BLaER1 (cell line): ENCODE measurements at regions not wholly inside any gene's neighbourhood (a gene's known extent, or its start where the extent isn't known, plus 50 kb on each side); places are given as distances from the start of the nearest gene placed in this dataset.

Experiments
- H3K27ac ChIP-seq: shearing (Covaris generic); formaldehyde crosslinking; 2 replicates; pipeline ENCODE4 v1.8.1; 2022
- H3K27me3 ChIP-seq: shearing (Covaris generic); formaldehyde crosslinking; 2 replicates; pipeline ENCODE4 v1.8.1; 2022
- H3K36me3 ChIP-seq: shearing (Covaris generic); formaldehyde crosslinking; 2 replicates; pipeline ENCODE4 v1.8.1; 2022
- H3K4me1 ChIP-seq: shearing (Covaris generic); formaldehyde crosslinking; 2 replicates; pipeline ENCODE4 v1.8.1; 2022
- H3K4me2 ChIP-seq: shearing (Covaris generic); formaldehyde crosslinking; 2 replicates; pipeline ENCODE4 v1.8.1; 2022
- H3K4me3 ChIP-seq: shearing (Covaris generic); formaldehyde crosslinking; 2 replicates; pipeline ENCODE4 v1.8.1; 2022
- H3K9ac ChIP-seq: shearing (Covaris generic); formaldehyde crosslinking; 2 replicates; pipeline ENCODE4 v1.8.1; 2022
- H3K9me3 ChIP-seq: shearing (Covaris generic); formaldehyde crosslinking; 2 replicates; pipeline ENCODE4 v1.8.1; 2022
- H4K20me1 ChIP-seq: shearing (Covaris generic); formaldehyde crosslinking; 2 replicates; pipeline ENCODE4 v1.8.1; 2022
- Cebpa-rat ChIP-seq: shearing (Covaris generic); IDR thresholded peaks from 2 replicates; pipeline ENCODE4 v1.8.1; 2022

DNA sequence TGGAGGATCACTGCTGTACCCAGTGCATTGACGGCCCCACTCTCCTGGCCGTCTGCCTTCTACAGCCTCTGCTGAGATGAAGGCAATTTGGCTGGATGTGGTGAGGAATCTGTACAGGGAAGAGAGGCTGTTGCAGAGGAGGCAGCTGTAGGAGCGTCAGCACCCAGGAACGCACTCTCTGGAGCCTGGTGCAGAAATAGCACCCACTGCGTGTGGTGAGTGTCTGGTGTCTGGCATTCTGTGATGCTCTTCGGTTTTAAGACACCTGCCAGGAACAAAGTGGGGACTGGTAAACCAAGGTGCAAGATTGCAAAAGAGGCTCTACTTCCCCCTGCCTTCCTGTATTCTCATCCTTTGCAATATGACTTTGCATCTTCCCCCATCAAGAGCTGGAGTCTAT, 187.5 kb upstream of the SDK2 start:
- no peak overlapping the region for H3K4me3 ChIP-seq
- no peak overlapping the region for H3K4me2 ChIP-seq
- H3K27me3 ChIP-seq: 0 out of 2 replicates have a peak, but pooled peaks cover 3% of the 10 kb centered on the region
- H4K20me1 ChIP-seq: no peaks in the 10 kb centered on the region
- H3K9me3 ChIP-seq: peaks cover 6% of the 10 kb centered on the region
- no peaks in the 10 kb centered on the region for H3K36me3 ChIP-seq
- H3K9ac ChIP-seq: no peak overlapping the region
- no peak overlapping the region for H3K27ac ChIP-seq
- peaks cover 13% of the 10 kb centered on the region; the same call in 1 of the 2 replicates for H3K4me1 ChIP-seq
- no peak for TF ChIP-seq Cebpa-rat

DNA sequence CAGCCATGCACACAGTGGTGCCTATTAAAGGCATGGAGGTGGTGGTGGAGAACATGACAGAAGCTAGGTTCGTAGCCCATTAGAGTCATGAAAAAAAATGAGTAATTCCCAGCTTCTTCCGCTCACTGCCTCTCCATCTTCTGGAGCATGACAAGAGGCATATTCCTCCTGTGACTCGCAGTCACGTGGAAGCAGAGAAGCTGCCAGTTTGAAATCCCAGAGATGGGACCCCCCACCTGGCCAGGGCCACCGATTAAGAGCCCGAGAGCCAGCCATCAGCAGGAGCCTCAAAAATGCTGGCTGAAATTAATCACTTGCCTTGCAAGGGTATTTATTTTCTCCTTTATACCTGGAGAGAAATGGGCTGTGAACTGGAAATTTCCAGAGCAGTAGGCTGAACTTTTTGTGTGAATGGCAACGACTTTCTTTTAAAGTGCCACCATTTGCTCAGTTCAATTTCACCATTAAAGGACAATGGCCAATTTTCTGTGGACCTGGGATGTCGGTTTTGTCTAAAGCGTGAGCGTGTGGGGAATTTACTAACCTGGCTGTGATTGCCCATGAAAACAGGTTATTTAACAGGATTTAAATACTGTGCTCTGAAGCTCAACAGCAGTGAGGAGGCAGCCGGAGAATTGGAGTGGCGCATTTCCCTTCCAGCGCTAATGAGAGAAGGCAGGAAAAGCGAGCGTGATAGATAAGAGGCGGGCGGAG, 189.7 kb upstream of the SDK2 start:
- no peak overlapping the region for H3K4me2 ChIP-seq
- 0 out of 2 replicates have a peak, but pooled peaks cover 6% of the 10 kb centered on the region for H3K4me1 ChIP-seq
- no peak overlapping the region for H3K4me3 ChIP-seq
- H3K36me3 ChIP-seq: no peaks in the 10 kb centered on the region
- H3K9me3 ChIP-seq: peaks cover 17% of the 10 kb centered on the region
- 0 out of 2 replicates have a peak, but pooled peaks cover 3% of the 10 kb centered on the region for H3K27me3 ChIP-seq
- H3K27ac ChIP-seq: no peak overlapping the region
- no peaks in the 10 kb centered on the region for H4K20me1 ChIP-seq
- no peak for TF ChIP-seq Cebpa-rat
- H3K9ac ChIP-seq: no peak overlapping the region

DNA sequence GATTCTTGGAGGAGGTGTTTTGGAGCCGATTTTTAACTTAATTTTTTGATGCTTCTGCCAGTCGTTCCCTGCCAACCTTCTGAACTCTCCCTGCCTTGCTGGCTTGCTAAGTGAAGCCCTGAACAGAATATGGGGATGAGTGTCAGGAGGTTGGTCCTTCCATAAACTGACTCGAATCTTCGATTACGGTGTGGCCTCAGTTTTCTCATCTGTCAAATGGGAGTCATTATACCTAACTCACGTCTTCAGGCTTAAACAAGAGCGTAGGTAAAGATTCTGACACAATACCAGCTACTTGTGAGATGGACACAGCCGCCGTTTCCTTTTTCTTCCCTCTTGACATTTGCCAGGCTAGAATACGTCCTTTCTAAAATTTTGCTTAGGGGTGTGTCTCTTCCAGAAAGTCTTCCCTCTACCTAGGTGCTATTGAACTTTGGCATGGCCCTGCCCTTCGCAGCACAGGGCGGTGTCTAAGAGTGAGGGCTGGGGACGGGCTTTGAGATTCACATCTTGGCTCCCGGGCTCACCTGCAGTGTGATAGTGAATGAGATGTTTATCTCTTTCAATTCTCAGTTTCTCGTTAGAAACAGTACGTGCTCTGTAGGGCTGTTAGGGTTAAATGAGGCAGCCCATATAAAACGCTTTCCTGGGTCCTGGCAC, 190.6 kb upstream of the SDK2 start:
- 0 out of 2 replicates have a peak, but pooled peaks cover 6% of the 10 kb centered on the region for H3K4me1 ChIP-seq
- no peak overlapping the region for H3K27ac ChIP-seq
- no peaks in the 10 kb centered on the region for H3K36me3 ChIP-seq
- no peaks in the 10 kb centered on the region for H4K20me1 ChIP-seq
- H3K27me3 ChIP-seq: 0 out of 2 replicates have a peak, but pooled peaks cover 3% of the 10 kb centered on the region
- no peak overlapping the region for H3K9ac ChIP-seq
- H3K4me3 ChIP-seq: no peak overlapping the region
- H3K9me3 ChIP-seq: peaks cover 17% of the 10 kb centered on the region
- TF ChIP-seq Cebpa-rat: no peak
- no peak overlapping the region for H3K4me2 ChIP-seq

DNA sequence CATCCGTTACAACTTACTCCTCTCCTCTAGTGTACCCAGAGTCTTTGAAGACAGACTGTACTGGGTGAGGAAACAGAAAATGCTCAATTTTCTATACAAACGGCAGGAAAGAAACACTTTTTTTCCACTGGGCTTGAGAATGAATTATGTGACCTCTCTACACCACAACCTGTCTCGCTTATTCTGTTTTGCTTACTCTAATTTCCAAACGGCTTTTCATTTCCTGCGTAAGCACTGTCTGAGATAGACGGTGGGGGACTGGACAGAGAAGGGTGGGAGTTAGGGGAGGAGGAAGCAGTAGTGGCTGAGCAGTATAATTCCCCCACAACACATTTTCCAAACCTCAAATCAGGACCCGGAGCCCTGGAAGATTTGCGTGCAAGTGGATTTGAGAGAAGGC, 191.4 kb upstream of the SDK2 start:
- no peak for TF ChIP-seq Cebpa-rat
- Histone ChIP-seq H3K36me3 (no peaks in the 10 kb centered on the region), H3K4me2 (no peak overlapping the region), H3K9me3 (peaks cover 17% of the 10 kb centered on the region), H3K4me3 (no peak overlapping the region), H4K20me1 (no peaks in the 10 kb centered on the region), H3K27me3 (0 out of 2 replicates have a peak, but pooled peaks cover 3% of the 10 kb centered on the region), H3K9ac (no peak overlapping the region), H3K4me1 (0 out of 2 replicates have a peak, but pooled peaks cover 6% of the 10 kb centered on the region), H3K27ac (no peak overlapping the region)

DNA sequence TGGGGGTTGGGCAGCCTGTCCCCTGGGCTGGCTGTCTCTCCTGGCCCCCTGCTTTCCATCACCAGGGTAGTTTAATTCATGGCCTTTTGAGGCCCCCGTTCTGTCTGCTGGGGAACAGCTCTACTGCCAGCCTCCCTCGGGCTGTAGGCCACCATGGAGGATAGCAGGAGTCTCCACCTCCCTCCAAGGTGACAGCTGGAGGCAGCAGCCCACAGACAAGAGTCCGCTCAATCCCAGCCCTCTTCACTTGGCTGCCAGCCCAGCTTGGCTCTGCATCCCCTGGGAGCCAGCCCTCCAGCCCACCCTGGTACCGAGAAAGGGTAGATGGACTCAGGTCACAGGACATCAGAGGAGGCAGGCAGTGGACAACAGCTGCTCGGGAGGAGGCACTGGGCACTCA, 194.6 kb upstream of the SDK2 start:
- no peak overlapping the region for H3K4me3 ChIP-seq
- 0 out of 2 replicates have a peak, but pooled peaks cover 3% of the 10 kb centered on the region for H3K27me3 ChIP-seq
- no peak overlapping the region for H3K9ac ChIP-seq
- H3K4me1 ChIP-seq: 0 out of 2 replicates have a peak, but pooled peaks cover 6% of the 10 kb centered on the region
- TF ChIP-seq Cebpa-rat: no peak
- no peak overlapping the region for H3K4me2 ChIP-seq
- H3K36me3 ChIP-seq: no peaks in the 10 kb centered on the region
- no peaks in the 10 kb centered on the region for H4K20me1 ChIP-seq
- H3K27ac ChIP-seq: no peak overlapping the region
- peaks cover 17% of the 10 kb centered on the region for H3K9me3 ChIP-seq

DNA sequence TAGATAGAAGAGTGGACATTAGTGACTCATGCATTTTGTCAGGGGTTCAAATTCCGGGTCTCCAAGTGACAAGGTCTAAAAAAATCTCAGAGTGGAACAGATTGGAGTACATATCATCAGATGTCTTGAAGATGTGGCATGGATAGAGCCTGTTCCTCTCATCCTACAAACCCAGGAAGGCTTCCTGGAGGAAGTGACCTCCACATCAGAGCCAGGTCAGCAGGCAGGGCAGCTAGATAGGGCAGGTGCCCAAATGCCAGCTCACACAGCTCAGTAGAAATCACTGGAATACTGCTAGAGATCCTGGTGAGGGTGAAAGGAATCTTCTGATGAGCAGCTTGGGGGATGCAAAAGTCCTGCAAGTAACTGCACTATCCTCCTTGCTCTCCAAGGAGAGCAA, 196.6 kb upstream of the SDK2 start:
- H3K4me1 ChIP-seq: 0 out of 2 replicates have a peak, but pooled peaks cover 6% of the 10 kb centered on the region
- no peak overlapping the region for H3K4me2 ChIP-seq
- no peak for TF ChIP-seq Cebpa-rat
- no peaks in the 10 kb centered on the region for H3K36me3 ChIP-seq
- no peak overlapping the region for H3K9ac ChIP-seq
- no peak overlapping the region for H3K4me3 ChIP-seq
- H3K27me3 ChIP-seq: 0 out of 2 replicates have a peak, but pooled peaks cover 2% of the 10 kb centered on the region
- no peak overlapping the region for H3K27ac ChIP-seq
- H3K9me3 ChIP-seq: peaks cover 17% of the 10 kb centered on the region
- no peaks in the 10 kb centered on the region for H4K20me1 ChIP-seq

DNA sequence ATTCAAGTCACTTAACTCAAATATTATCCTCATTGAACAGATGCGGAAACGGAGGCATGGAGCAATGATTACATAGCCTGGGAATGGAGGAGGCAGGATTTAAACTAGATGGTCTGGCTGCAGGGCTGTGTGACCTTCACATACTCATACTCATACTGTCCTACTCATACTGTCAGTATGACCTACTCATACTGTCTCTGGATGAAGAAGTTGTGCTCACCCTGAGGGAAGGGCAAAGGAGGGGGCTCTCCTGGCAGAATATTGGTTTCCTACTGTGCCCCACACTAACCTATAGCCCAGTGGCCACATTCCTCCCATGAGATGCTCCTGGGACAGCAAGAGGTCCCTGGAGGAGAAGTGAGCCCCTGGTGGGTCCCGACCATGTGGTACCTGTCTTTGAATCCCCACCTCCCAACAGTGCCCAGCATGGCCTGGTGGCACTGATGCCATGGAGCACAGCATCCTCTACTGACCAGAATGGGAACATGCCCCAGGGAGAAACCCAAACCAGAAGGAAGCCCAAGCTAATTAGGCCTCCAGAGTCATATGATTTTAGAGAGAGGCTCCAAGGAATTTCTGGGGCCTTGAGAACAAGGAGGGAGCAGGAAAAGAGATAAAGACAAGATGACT, 197.3 kb upstream of the SDK2 start:
- H3K4me2 ChIP-seq: no peak overlapping the region
- H4K20me1 ChIP-seq: no peaks in the 10 kb centered on the region
- H3K4me1 ChIP-seq: 0 out of 2 replicates have a peak, but pooled peaks cover 6% of the 10 kb centered on the region
- H3K9ac ChIP-seq: no peak overlapping the region
- H3K27ac ChIP-seq: no peak overlapping the region
- no peak for TF ChIP-seq Cebpa-rat
- peaks cover 12% of the 10 kb centered on the region for H3K9me3 ChIP-seq
- H3K36me3 ChIP-seq: no peaks in the 10 kb centered on the region
- H3K4me3 ChIP-seq: no peak overlapping the region
- no peaks in the 10 kb centered on the region for H3K27me3 ChIP-seq

DNA sequence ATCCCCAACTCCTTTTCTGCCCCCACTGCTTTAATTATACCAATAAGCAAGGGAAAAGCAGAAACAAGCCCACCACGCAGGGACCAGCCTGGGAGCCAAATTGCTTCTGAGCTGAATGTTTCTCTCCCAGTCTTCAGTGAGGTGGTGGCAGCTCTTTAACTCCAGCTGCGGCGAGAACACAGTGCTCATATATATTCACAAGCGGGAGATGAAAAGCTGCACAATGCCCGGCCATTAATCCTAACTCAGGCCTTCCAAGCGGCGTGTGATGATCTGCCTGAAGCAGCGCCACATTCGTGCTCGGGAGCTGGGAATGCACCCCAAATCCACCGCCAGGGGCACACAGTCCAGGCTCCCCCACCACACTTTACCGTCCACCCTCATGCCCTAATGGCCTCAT, 203.7 kb upstream of the SDK2 start:
- 0 out of 2 replicates have a peak, but pooled peaks cover under 1% of the 10 kb centered on the region for H3K9me3 ChIP-seq
- no peak overlapping the region for H3K27ac ChIP-seq
- H3K4me2 ChIP-seq: no peak overlapping the region
- H3K27me3 ChIP-seq: no peaks in the 10 kb centered on the region
- H4K20me1 ChIP-seq: no peaks in the 10 kb centered on the region
- no peaks in the 10 kb centered on the region for H3K36me3 ChIP-seq
- 0 out of 2 replicates have a peak, but pooled peaks cover 6% of the 10 kb centered on the region for H3K4me1 ChIP-seq
- H3K9ac ChIP-seq: no peak overlapping the region
- no peak overlapping the region for H3K4me3 ChIP-seq
- no peak for TF ChIP-seq Cebpa-rat

DNA sequence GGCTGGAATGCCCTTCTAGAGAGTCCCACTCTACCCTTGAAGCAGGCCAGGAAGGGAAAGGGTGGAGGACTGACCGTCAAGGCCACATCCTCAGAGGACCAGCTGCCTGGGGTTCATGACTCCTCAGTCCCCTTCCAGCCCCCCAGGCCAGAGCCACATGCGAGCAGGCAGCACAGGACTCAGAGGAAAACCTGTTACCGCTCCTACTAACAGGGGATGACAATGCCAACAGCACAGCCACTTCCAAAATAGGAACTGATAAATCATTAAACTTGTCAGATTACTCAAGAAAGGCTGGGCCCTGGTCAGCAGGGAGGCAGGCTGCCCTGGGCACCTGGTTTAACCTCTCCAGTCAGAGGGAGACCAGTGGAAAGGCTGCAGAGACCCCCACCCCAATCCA, 206.2 kb upstream of the SDK2 start:
- H3K27ac ChIP-seq: no peak overlapping the region
- TF ChIP-seq Cebpa-rat: no peak
- H4K20me1 ChIP-seq: no peaks in the 10 kb centered on the region
- no peak overlapping the region for H3K4me3 ChIP-seq
- no peak overlapping the region for H3K4me2 ChIP-seq
- no peaks in the 10 kb centered on the region for H3K27me3 ChIP-seq
- no peaks in the 10 kb centered on the region for H3K36me3 ChIP-seq
- H3K4me1 ChIP-seq: peaks cover 7% of the 10 kb centered on the region; the same call in 1 of the 2 replicates
- no peak overlapping the region for H3K9ac ChIP-seq
- H3K9me3 ChIP-seq: peaks cover 21% of the 10 kb centered on the region

DNA sequence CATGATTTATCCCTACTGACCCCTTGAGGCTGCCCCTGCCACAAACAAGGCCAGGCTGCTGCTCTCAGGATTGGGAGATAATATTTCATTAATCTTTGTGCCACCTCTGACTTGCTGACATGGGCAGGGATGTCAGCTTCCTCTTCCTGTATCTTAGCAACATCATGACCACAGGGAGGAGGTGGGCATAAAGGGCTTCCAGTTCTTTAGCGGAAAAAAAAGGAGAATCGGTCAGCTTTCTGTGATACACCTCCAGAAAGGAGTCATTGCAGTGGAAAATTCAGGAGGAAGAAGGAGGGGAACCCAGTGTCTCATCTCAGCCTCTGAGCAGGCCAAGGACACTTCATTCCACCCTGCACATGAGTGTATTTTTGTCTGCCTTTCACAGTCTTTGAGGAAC, 206.8 kb upstream of the SDK2 start:
- no peaks in the 10 kb centered on the region for H3K36me3 ChIP-seq
- no peaks in the 10 kb centered on the region for H3K27me3 ChIP-seq
- H3K4me2 ChIP-seq: no peak overlapping the region
- no peak overlapping the region for H3K27ac ChIP-seq
- peaks cover 14% of the 10 kb centered on the region for H3K4me1 ChIP-seq
- no peak overlapping the region for H3K4me3 ChIP-seq
- H3K9ac ChIP-seq: no peak overlapping the region
- peaks cover 26% of the 10 kb centered on the region for H3K9me3 ChIP-seq
- no peaks in the 10 kb centered on the region for H4K20me1 ChIP-seq
- TF ChIP-seq Cebpa-rat: no peak
